GM18951 (cell line): ENCODE measurements at regions not wholly inside any gene's neighbourhood (a gene's known extent, or its start where the extent isn't known, plus 50 kb on each side); places are given as distances from the start of the nearest gene placed in this dataset.

Source experiments
- POLR2A ChIP-seq: IDR thresholded peaks from 4 replicates; pipeline ENCODE4 v1.6.1; 2011; ENCODE audit warnings: mild to moderate bottlenecking; ENCODE audit not compliant: insufficient read length, insufficient read depth; ENCODE audit errors: extremely low read depth
- in situ Hi-C: fragments of 300-500 bp; cut with MboI; formaldehyde crosslinking; loops from one replicate; pipeline ENCODE4 v1.12.0; 2022; ENCODE audit warnings: low sequenced_read_pairs, mixed read lengths, inconsistent platforms; ENCODE audit not compliant: unreplicated experiment

DNA sequence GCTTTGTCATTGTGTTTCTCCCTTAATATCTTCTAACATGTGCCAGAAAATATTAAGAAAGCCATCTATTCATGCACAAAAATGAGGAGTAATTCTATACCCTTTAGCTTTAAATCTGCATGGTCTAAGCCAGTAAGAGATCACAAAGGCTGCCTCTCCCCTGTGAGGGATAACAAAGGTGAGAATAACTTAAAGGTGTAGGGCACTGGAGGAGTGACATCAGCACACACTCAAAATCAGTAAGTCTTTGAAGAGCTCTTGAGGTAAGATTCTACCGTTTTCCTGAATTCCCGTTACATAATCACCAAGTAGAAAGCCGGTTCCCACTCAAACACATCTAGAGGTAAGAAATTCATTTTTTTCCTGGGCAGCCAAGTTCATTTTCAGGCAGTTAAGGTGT is 123.9 kb upstream of the SULT1C3 start:
- in situ Hi-C loops = no loop called here
- TF ChIP-seq POLR2A = no peak

DNA sequence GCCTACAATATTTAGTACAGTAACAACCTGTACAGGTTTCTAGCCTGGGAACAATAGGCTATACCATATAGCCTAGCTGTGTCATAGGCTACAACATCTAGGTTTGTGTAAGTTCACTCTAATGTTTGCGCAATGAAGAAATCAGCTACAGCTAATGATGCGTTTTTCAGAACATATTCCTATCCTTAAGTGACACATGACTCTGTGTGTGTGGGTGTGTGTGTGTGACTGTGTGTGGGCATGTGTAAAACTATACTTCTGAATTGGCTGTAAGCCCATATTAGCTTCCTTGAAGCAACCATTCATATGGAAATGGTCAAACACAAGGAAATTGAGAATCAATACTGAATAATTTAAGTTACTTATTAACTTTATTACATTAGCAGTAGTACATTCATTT is 120.8 kb upstream of the SULT1C3 start:
- in situ Hi-C loops = no loop called here
- no peak for TF ChIP-seq POLR2A

DNA sequence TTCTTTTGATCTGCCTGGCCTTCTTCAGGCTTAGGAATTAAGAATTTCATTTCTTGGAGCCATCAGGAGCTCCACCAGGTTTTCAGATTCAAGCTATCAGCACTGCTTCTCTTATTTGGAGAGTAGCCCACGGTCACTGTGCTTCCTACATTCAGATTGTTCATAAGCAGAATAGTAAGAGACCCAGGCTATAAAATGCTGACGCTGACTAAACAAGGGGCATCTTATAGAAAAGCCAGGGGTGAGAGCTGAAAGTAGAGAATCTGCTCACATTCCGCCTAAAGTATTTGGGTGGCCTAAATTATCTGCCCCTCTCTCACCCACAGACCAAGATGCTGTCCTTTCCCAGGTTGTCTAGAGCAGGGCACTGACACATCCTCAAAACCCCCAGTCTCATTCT is 120.3 kb upstream of the SULT1C3 start:
- TF ChIP-seq POLR2A = no peak
- in situ Hi-C loops = no loop called here

DNA sequence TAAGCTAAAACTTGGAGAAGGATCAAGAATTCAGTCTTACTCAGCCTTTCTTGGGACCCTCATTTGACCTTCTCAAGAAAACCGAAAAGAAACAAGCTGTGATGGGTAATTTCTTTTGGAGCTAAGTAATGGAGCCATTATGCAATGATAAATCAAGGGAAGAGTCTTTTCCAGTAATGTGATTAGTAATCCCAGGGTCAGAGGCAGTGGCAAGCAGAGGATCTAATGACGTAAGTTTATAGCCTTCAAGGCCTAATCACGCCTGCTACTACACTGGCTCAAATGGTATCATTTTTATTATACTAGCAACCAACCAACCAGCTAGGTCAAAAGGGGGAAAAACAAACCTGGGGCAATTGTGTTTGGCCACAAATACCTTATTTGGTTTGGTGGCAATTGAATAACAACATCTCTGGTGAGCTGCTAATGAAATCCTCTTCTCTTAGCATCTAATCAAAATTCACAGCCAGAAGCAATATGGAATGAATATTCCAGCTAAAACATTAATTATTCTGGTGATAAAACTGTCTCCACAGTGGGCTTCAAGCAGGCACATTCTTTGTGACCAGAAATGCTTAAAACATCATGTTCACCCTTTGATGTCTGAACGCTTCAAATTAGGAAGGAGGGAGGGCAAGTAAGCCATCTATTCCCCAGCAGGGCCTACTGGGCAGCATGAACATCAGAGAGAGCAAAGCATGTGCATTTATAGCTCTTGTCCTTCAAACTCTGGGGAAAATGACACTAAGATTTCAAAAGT is 114.9 kb upstream of the SULT1C3 start:
- in situ Hi-C loops = no loop called here
- no peak for TF ChIP-seq POLR2A

DNA sequence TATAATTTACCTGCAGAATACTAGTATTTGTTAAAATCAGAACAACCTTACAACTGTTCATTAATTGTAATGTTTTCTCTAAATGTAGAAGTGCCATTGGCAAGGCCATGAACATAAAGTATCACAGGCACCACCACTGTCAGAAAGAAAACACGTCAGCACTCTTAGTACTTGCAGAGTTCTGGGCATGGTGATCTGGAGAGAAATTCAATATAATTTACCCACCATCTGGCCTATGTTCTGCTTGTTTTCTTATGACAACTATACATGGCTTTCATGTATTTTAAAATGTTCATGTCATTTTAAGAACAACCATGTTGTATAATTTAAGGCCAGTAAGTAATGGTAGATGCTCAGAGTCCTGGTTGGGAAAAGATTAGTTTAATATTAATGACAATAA is 114.2 kb upstream of the SULT1C3 start:
- no peak for TF ChIP-seq POLR2A
- in situ Hi-C loops = no loop called here

DNA sequence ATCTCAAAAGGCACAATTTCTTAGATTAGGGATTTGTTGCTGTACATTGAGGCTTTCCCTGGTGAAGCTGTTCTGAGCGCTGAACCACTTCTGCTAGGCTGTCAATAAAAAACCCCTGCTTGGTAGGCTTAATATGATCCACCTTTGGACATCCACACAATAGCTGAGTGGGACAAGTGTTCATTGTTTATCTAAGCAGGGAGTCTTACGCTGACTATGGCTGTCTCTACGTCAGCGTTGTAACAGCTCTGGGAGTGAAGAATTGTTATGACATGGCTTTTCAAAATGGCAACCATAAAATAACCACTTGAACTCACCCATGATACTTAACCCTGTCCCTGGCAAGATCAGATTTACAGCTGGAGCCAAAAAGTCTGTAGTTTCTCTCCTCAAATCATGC is 111.5 kb upstream of the SULT1C3 start:
- no peak for TF ChIP-seq POLR2A
- in situ Hi-C loops = no loop called here

DNA sequence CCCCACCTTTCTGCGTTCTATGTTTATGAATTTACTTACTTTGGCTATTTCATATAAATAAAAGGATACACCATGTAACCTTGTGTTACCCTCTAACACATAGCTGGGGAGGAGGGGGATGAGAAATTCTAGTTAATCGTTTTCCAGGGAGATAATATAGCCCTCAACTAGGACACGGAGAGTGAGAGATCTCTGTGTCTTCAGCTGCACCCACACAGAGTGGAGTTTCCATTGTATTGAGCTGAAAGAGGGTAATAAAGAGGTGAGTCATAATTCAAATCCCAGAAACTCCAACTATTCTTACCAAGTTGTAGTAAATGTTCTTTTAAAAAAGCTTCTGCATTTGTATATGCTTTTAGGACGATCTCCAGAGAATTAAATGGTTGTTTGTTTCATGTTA is 110.1 kb upstream of the SULT1C3 start:
- no peak for TF ChIP-seq POLR2A
- in situ Hi-C loops = no loop called here

DNA sequence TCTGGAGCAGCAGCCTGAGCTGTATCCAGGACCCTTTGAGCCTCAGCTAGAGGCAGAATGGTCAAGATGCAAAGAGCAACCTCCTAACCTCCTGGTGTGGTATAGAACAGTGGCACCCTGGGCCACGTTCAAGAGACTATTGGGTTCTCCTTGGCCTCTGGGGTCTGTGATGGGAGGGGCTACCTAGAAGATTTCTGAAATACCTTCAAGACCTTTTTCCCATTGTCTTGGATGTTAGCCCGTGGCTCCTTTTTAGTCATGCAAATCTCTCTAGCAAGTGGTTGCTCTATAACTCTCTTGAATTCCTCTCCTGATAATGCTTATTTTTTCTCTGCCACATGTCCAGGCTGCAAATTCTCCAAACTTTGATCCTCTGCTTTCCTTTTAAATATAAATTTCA is 106.3 kb upstream of the SULT1C3 start:
- in situ Hi-C loops = no loop called here

DNA sequence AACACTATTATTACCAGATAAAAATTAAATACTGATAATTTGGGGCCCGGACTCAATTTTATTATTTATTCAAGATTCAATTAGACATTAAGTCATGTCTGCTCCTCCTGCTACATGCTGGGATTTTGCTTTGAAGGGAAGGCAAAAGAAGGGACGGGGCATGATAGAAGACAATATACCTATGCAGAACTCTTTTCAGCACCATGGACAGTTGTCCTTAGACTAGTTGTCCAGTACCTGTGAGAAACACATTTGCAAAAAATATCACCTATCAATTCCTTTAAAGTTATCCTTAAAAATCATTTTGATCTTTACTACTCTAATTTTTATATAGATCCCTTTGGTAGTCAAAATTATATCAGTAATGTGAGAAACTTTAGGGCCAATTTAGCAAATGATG is 100.2 kb upstream of the SULT1C3 start:
- in situ Hi-C loops = no loop called here
- TF ChIP-seq POLR2A = no peak

More for the DNA sequence above, 106.3 kb upstream of the SULT1C3 start:
- no peak for TF ChIP-seq POLR2A

DNA sequence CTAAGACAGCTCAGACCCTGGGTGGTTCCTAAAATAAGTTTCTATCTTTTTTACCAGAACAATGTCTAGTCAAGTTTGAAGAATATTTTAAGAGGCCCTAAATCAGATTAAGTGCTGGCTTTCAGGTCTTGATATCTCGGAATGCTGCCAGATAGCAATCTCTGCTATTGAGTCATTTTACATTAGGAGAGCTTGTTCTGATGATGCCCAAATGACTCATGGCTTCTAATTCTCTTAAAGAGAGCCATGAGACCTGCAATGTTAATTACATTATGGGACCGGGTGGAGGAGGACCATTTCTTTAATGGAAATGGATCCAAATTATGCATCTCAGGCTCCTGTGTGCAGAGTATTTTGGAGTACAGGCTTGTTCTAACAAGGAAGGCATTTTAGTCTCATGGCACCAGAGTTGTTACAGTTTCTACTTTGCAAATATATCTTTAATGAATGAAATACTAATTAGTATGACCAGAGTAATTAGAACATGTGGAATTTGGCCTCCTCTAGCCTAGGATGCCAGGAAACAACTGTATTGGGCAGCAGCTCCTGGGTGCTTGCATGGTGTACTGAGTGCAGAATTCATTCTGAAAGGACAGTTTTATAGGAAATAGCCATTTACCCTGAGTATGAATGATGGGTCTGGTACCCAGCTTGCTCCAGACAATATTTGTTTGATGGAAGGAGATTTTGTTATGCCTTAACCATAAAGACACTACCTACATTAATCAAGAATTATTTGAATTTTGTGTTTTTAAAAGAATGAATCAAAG is 94.0 kb upstream of the SULT1C3 start:
- TF ChIP-seq POLR2A = no peak
- in situ Hi-C loops = no loop called here

DNA sequence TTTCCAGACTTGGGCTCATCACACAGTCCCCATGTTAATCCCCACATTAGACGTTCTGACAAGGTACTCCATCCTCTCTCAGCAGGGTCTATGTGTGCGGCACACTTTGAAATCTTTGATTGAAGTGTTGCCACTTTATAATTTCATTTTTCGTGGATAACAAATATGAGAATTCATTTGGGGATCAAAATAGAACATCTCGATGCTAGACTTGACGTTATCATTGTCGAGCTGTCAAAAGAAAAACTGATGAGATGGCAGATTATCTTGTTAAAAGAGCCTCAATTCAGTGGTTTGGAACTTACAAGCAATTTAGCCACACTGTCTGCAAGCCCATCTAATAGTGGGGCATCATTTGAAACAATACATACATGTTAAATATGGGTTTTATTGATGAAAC is 91.2 kb upstream of the SULT1C3 start:
- no peak for TF ChIP-seq POLR2A
- in situ Hi-C loops = no loop called here

DNA sequence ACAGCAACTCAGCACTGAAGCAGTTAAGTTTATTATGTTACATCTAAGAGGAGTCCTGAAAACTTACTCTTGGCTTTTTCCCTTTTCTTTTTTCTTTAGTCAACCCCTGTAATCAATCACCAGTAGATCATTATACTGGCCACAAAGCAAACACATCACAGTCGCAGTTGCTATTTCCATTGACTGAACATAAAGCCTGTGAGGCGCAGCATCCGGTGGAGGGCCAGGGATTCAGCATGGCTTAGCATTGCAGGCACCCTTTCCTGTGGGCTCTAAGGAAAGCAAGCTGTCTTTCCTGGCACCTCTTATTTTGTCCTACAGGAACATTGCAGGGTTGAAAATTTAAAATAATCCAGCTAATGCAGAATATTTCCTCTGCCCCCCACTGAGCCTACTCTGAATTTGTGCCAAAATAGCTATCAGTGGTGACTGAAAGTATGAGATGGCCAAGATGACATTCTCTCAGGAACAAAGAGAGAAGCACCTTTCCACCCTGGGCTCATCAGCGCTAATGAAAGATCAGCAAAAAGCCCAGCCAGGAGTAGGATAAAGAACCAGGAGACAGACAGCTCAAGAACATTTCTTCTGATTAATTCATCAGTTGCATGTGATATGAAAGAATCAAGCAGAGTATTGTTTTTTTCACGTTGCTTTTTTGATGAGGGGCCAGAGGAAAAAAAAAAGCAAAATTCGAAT is 85.3 kb upstream of the SULT1C3 start:
- TF ChIP-seq POLR2A = no peak
- in situ Hi-C loops = no loop called here

DNA sequence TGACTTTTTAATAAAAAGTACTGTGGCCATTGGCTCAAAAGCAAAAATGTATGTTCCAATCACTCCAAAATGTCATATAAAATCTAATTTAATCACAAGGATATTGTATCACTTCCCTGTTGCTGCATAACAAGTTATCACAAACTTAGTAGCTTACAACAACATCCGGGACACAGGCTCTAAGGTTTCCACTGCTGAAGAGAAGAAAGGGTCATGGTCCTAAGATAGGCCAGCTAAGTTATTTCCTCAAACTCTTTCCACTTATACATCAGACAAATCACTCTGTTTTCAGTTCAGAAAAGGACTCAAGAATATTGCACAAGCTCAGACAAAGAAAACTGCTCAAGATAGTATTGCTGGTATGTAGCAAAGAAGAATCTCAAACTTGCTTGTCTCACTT is 78.5 kb upstream of the SULT1C3 start:
- TF ChIP-seq POLR2A = no peak
- in situ Hi-C loops = no loop called here
